Midbrain (tissue), 1 donor: ENCODE measurements at regions not wholly inside any gene's neighbourhood (a gene's known extent, or its start where the extent isn't known, plus 50 kb on each side); places are given as distances from the start of the nearest gene placed in this dataset.

Experiments used
- DNase-seq: peaks from one replicate; lab custom pipeline; 2025; lab: John Stamatoyannopoulos, UW

- no peak for DNase-seq
Observed at GRCh38 chr6:92380803-92381601, 1038.4 kb downstream of the EPHA7 start.

DNA sequence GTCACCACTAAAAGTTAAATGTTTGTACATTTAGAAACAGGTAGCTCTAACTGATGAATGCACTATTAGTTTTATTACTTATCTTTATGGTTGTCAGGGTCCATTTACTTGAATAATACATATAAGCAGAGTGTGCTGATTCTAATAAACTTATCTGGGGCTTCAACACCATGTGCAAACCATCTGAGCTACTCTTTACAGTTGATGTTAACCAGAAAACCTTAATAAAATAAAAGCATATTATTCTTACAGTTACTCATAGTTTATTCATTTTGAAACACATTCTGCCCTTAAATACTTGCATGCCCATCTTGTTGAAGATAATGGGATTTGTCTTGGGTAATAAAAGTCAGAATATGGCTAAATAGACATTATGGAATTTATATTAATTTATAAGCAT lies 1042.2 kb downstream of the EPHA7 start:
- DNase-seq, result no peak

- peak; percentile 15 for DNase-seq
Observed at GRCh38 chr6:92376691-92377090, 1042.7 kb downstream of the EPHA7 start.

GRCh38 chr6:92371211-92372208 lies 1047.8 kb downstream of the EPHA7 start:
- DNase-seq, result no peak

GRCh38 chr6:92369309-92369708 lies 1050.0 kb downstream of the EPHA7 start:
- no peak for DNase-seq

GRCh38 chr6:92364948-92365541 lies 1054.3 kb downstream of the EPHA7 start:
- no peak for DNase-seq

- DNase-seq, result no peak
Observed at GRCh38 chr6:92363111-92363510, 1056.2 kb downstream of the EPHA7 start.

DNA sequence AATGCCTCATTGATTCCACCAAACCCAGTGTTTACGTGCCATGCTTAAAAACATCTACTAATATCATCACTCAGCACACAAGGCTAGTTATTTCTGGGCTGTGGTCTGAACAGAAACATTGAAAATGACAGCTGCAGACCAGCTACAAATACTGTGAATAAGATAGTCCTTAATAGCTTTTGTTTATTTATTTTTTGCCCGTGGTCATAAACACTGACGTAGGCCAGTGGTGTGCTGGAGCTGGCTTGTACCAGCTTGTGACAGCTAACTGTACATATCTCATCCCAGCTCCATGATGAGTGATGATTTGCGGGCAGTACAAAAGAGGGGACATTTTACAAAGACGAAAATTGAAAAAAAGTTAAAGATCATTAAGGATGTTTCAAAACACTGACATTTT lies 1057.0 kb downstream of the EPHA7 start:
- no peak for DNase-seq

DNA sequence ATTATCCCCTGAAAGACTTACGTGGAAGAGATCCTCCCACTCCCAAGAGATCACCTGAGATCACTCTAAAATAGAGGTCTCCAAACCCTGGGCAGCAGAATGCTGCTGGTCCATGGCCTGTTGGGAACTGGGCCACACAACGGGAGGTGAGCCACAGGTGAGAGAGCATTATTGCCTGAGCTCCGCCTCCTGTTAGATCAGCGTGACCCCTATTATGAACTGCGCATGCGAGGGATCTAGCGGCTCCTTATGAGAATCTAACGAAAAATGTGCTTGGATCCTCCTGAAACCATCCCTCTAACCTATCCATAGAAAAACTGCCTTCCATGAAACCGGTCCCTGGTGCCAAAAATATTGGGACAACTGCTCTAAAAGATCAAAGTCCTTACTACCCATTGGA lies 1057.4 kb downstream of the EPHA7 start:
- DNase-seq, result no peak

DNA sequence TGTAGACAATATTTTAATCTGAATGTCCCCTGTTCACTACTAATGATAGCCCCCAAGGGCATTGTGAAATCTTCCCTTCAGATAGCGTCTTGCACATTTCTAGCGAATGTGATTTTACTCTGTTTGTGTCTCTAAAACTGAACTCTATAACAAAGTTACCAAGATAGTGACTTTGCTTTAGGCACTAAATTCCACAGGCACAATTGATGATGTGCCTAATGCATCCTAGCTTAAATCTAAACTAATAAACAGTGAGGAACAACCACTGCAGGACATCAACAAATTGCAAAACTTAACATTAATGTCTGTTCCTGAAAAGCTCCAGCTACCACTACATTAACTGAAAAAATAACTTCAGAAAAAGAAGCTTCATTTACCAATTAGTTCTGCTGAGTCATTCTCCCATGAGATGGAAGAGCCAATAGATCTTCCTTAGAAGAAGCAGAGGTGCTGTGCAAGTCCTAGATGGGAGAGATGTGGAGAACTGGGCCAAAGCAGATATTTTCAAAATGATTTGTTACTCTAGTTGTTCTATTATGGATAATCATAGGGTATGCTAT lies 1065.0 kb downstream of the EPHA7 start:
- no peak for DNase-seq

DNA sequence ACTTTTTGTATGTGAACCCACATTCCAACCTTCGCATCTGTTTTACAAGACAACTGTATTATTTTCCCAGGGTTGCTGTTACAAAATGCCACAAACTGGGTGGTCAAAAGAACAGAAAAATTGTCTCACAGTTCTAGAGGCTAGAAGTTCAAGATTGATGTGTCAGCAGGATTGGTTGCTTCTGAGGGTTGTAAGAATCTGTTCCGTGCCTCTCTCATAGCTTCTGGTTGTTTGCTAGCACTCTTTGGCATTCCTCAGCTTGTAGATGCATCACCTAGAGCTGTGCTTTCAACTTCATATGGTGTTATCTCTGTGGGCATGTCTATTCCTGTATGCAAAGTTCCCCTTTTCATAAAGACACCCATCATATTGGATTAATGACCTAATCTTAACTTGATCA lies 1067.2 kb downstream of the EPHA7 start:
- no peak for DNase-seq

GRCh38 chr6:92341201-92341600 lies 1078.2 kb downstream of the EPHA7 start:
- no peak for DNase-seq

DNA sequence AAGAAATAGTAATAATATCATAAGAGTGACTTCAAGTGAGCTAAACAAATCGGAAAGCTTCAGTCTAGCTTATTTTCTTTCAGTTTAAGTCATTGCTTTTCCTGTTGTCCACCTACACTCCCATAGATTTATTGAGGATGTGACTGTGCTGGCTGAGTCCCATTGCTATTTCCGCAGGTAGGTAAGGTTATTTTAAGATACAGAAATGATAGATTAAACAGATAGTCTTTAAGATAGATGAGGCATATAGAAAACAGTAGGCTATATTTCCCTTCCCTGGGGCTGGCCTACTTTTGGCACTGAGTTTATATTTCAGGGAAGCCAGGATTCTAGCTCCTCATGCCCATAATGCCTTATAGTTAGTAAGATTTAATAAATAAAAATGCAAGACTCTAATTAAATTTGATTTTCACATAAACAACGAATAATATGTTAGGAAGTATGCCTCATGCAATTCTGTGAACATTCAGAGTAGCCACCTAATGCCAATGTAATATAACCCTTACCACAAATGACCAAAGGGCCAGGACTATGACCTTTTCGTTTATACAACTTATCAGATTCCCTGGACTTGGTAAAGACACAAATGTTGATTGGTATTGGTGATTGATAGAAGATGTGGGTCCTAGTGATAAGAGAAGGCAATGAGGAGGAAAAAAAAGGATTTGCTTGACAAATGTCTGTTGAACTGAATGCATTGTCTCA lies 1079.3 kb downstream of the EPHA7 start:
- no peak for DNase-seq

GRCh38 chr6:92337571-92337970 lies 1081.8 kb downstream of the EPHA7 start:
- no peak for DNase-seq

- no peak for DNase-seq
Observed at GRCh38 chr6:92329208-92329847, 1090.0 kb downstream of the EPHA7 start.

- DNase-seq, result no peak
Observed at GRCh38 chr6:92315312-92315711, 1104.0 kb downstream of the EPHA7 start.

DNA sequence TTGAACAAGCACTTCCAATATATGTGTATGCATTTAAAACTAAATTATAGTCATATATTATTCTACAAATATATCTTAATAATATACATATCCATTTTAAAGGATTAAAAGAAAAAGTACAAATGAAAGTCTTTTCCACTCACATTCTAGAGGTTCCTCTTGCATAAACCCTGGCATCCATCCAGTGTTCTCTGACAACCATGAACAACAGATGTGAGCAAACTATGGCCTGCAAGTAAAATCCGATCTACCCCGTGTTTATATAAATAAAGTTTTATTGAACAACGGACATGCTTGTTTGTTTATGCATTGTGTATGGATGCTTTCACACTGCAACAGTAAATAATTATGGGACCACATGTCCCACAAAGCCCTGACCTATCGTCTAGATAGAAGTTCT lies 1122.3 kb downstream of the EPHA7 start:
- DNase-seq, result no peak

- no peak for DNase-seq
Observed at GRCh38 chr6:92292067-92292466, 1127.3 kb downstream of the EPHA7 start.

DNA sequence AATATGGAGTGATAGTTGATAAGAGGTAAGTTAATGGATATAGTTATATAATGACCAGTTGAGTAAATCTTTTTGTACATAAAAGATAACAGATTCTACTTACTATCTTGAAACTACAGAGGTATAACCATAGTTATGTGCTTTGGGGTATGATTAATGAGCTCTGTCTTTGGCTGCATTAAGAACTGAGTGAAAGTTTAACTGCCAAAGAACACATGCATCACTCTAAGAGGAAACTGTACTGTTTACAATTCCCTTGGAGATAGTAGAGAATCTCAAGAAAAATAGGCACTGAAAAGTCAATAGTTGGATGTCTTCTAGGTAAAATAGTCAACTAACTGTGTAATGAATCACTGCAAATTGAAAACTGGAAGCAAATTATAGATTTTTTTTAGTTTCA lies 1129.5 kb downstream of the EPHA7 start:
- no peak for DNase-seq

GRCh38 chr6:92281571-92282076 lies 1137.7 kb downstream of the EPHA7 start:
- no peak for DNase-seq

DNA sequence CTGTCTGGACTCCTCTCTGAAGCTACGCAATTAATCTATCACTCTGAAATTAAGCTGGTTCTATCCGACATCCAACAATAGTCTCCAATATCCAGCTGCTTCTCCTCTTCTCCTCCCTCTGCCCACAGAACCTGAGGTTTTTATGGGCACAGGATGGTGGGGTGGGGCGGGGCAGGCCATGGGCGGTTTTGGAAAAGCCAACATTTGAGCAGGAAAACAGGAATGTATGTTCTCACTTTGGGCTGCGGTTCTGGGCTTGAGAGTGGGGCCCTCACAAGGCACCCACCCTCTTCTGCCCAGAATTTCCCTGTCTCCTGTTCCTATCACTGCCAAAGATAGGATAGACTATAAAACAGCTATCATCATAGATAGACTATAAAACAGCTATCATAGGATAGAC lies 1144.2 kb downstream of the EPHA7 start:
- DNase-seq, result no peak
